Panc1 (cell line): ENCODE measurements at regions not wholly inside any gene's neighbourhood (a gene's known extent, or its start where the extent isn't known, plus 50 kb on each side); places are given as distances from the start of the nearest gene placed in this dataset.

ENCODE experiments used
- ATAC-seq: fragments of 200-7000 bp; cut with Tn5 transposase; 2 replicates; pipeline ENCODE4 v1.9.1; 2020; ENCODE audit warnings: mild to moderate bottlenecking, moderate library complexity
- BruUV-seq: library from RNA; stranded (reverse); fragments of 400-500 nt; replicated peaks from 2 replicates; lab custom pipeline; 2021; lab: Mats Ljungman, UMichigan
- CTCF ChIA-PET: fragments of 300-600 bp; sonication (Branson Sonifier 250); formaldehyde crosslinking; loops from one replicate; lab custom pipeline; 2022; ENCODE audit warnings: antibody characterized with exemption; lab: Charles Lee
- POLR2A ChIA-PET: fragments of 300-600 bp; sonication (Branson Sonifier 250); formaldehyde crosslinking; loops from one replicate; lab custom pipeline; 2022; ENCODE audit warnings: antibody characterized with exemption; lab: Charles Lee
- DNase-seq: peaks from one replicate; pipeline ENCODE4 v3.0.0-alpha.2; 2010; ENCODE audit warnings: low read depth, low spot score
- H3K27ac ChIP-seq: 2 replicates; pipeline ENCODE4 v1.5.1; 2011; ENCODE audit warnings: mild to moderate bottlenecking, low read length, inconsistent platforms
- H3K27me3 ChIP-seq: fragments of 200-500 bp; sonication (Bioruptor generic); 2 replicates; pipeline ENCODE4 v1.6.0; 2014; ENCODE audit warnings: low read length, inconsistent platforms; ENCODE audit not compliant: control insufficient read depth, insufficient read depth
- H3K36me3 ChIP-seq: fragments of 200-500 bp; sonication (Bioruptor generic); 2 replicates; pipeline ENCODE4 v1.5.1; 2014; ENCODE audit warnings: inconsistent platforms, mild to moderate bottlenecking, low read length, moderate library complexity; ENCODE audit not compliant: control insufficient read depth, insufficient read depth
- H3K4me1 ChIP-seq: 2 replicates; pipeline ENCODE4 v1.5.1; 2011; ENCODE audit warnings: inconsistent platforms, mild to moderate bottlenecking, low read length, moderate library complexity; ENCODE audit not compliant: control insufficient read depth, insufficient read depth
- H3K4me3 ChIP-seq, 2 experiments: 2 replicates each; pipeline ENCODE4 v1.5.1; 2011 to 2012; ENCODE audit warnings: low read depth in 2 of 2, low read length in 2 of 2, mild to moderate bottlenecking in 2 of 2, inconsistent platforms in 1 of 2, moderate library complexity in 1 of 2
- H3K9me3 ChIP-seq: fragments of 200-500 bp; sonication (Bioruptor generic); 2 replicates; pipeline ENCODE4 v1.5.1; 2014; ENCODE audit warnings: low read depth, mild to moderate bottlenecking, inconsistent platforms, low read length, moderate library complexity; ENCODE audit not compliant: control insufficient read depth, insufficient read depth
- POLR2AphosphoS5 ChIP-seq: IDR thresholded peaks from 2 replicates; pipeline ENCODE4 v1.6.1; 2012; ENCODE audit warnings: mild to moderate bottlenecking, low read depth, low read length, moderate library complexity
- SIN3A ChIP-seq: IDR thresholded peaks from 2 replicates; pipeline ENCODE4 v1.6.1; 2012; ENCODE audit warnings: low read depth, mild to moderate bottlenecking, low read length, moderate library complexity, borderline replicate concordance; ENCODE audit not compliant: insufficient read depth
- TCF7L2 ChIP-seq: IDR thresholded peaks from 2 replicates; pipeline ENCODE4 v1.6.1; 2011; ENCODE audit warnings: mild to moderate bottlenecking, low read depth, low read length, inconsistent platforms
- in situ Hi-C: cut with HindIII; loops from 2 replicates; pipeline ENCODE4 v1.10.0; 2016; ENCODE audit warnings: low sequenced_read_pairs, low pct_unique_long_range_greater_than_20kb
- intact Hi-C: fragments of 100-400 bp; cut with micrococcal nuclease; formaldehyde crosslinking; loops from one replicate; pipeline ENCODE4 v1.10.0; 2022; ENCODE audit not compliant: unreplicated experiment
- TF ChIP-seq, protein P1 (sequence below), 2 experiments: IDR thresholded peaks; 2 replicates each; pipeline ENCODE4 v1.6.1; 2011 to 2012; ENCODE audit warnings: low read depth in 2 of 2, control low read depth in 1 of 2, low read length in 1 of 2, mild to moderate bottlenecking in 1 of 2, moderate library complexity in 1 of 2; ENCODE audit not compliant: insufficient read depth in 1 of 2
- TF ChIP-seq, protein P2 (sequence below): fragments of 450-650 bp; IDR thresholded peaks from 2 replicates; pipeline ENCODE4 v1.5.1; 2017; ENCODE audit warnings: mild to moderate bottlenecking

DNA sequence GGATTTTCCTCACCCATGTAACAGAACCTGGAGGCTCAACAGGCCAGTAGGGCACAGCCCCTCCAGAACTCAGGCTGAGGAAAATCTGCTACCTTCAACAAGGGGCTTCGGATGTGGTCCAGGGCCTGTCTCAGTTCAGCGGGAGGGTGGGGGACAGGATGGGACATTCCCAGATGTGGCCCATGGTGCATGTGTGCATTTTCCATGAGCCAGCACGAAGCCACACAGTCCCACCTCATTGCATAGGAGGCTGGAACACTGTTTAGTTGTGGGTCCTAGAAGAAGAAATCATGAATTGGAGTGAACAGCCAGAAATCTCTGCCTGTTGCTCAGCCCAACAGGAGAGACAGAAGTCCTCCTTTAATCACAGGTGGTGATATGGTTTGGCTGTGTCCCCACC, 469.6 kb upstream of the MYT1L start:
- no peak for DNase-seq
- in situ Hi-C loops = no loop called here
- no peak overlapping the region for H3K4me3 ChIP-seq
- intact Hi-C loops = no loop called here
- no peaks in the 10 kb centered on the region for H3K9me3 ChIP-seq
- H3K27me3 ChIP-seq = peaks cover 7% of the 10 kb centered on the region; the same call in 1 of the 2 replicates
- H3K36me3 ChIP-seq = no peaks in the 10 kb centered on the region
- BruUV-seq = no TSS peak
- TF ChIP-seq, protein P1, sequence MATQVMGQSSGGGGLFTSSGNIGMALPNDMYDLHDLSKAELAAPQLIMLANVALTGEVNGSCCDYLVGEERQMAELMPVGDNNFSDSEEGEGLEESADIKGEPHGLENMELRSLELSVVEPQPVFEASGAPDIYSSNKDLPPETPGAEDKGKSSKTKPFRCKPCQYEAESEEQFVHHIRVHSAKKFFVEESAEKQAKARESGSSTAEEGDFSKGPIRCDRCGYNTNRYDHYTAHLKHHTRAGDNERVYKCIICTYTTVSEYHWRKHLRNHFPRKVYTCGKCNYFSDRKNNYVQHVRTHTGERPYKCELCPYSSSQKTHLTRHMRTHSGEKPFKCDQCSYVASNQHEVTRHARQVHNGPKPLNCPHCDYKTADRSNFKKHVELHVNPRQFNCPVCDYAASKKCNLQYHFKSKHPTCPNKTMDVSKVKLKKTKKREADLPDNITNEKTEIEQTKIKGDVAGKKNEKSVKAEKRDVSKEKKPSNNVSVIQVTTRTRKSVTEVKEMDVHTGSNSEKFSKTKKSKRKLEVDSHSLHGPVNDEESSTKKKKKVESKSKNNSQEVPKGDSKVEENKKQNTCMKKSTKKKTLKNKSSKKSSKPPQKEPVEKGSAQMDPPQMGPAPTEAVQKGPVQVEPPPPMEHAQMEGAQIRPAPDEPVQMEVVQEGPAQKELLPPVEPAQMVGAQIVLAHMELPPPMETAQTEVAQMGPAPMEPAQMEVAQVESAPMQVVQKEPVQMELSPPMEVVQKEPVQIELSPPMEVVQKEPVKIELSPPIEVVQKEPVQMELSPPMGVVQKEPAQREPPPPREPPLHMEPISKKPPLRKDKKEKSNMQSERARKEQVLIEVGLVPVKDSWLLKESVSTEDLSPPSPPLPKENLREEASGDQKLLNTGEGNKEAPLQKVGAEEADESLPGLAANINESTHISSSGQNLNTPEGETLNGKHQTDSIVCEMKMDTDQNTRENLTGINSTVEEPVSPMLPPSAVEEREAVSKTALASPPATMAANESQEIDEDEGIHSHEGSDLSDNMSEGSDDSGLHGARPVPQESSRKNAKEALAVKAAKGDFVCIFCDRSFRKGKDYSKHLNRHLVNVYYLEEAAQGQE (IDR thresholded peaks at IDR 0.05; ENCODE audit: insufficient read depth in 1 of 2, low read depth in 2 of 2, low read length in 1 of 2) = no peak
- TF ChIP-seq TCF7L2 (no peak), SIN3A (no peak), POLR2AphosphoS5 (no peak)
- TF ChIP-seq, protein P2, sequence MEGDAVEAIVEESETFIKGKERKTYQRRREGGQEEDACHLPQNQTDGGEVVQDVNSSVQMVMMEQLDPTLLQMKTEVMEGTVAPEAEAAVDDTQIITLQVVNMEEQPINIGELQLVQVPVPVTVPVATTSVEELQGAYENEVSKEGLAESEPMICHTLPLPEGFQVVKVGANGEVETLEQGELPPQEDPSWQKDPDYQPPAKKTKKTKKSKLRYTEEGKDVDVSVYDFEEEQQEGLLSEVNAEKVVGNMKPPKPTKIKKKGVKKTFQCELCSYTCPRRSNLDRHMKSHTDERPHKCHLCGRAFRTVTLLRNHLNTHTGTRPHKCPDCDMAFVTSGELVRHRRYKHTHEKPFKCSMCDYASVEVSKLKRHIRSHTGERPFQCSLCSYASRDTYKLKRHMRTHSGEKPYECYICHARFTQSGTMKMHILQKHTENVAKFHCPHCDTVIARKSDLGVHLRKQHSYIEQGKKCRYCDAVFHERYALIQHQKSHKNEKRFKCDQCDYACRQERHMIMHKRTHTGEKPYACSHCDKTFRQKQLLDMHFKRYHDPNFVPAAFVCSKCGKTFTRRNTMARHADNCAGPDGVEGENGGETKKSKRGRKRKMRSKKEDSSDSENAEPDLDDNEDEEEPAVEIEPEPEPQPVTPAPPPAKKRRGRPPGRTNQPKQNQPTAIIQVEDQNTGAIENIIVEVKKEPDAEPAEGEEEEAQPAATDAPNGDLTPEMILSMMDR = no peak
- no peaks in the 10 kb centered on the region for H3K4me1 ChIP-seq
- H3K27ac ChIP-seq = no peak overlapping the region
- no peak for ATAC-seq
- CTCF ChIA-PET = no interaction called here
- POLR2A ChIA-PET = no interaction called here

DNA sequence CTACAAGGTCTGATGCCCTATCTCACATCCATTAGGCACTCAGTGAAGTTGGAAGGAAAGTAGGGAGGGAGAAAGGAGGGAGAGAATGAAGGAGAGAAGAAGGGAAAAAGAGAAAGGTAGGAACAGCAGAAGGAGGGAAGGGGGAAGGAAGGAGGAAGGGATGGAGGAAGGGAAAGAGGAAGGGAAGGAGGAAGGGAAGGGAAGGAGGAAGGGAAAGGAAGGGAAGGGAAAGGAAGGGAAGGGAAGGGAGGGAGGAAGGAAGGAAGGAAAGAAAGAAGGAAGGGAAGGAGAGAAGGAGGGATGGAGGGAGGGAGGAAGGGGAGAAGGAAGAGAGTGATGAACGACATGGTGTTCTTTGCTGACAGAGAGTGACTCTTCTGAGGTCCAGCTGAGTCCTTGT, 468.9 kb upstream of the MYT1L start:
- peaks cover 7% of the 10 kb centered on the region; the same call in 1 of the 2 replicates for H3K27me3 ChIP-seq
- ATAC-seq (no peak), DNase-seq (no peak)
- no peaks in the 10 kb centered on the region for H3K36me3 ChIP-seq
- in situ Hi-C loops (no loop called here), intact Hi-C loops (no loop called here)
- no peak overlapping the region for H3K27ac ChIP-seq
- TF ChIP-seq SIN3A (no peak), TCF7L2 (no peak), POLR2AphosphoS5 (no peak)
- TF ChIP-seq, protein P2 = no peak
- TF ChIP-seq, protein P1 (IDR thresholded peaks at IDR 0.05; ENCODE audit: insufficient read depth in 1 of 2, low read depth in 2 of 2, low read length in 1 of 2) = no peak
- ChIA-PET CTCF (no interaction called here), POLR2A (no interaction called here)
- no peak overlapping the region for H3K4me3 ChIP-seq
- no peaks in the 10 kb centered on the region for H3K9me3 ChIP-seq
- no peaks in the 10 kb centered on the region for H3K4me1 ChIP-seq
- BruUV-seq = no TSS peak
